OCI-LY7 (cell line): ENCODE measurements at regions not wholly inside any gene's neighbourhood (a gene's known extent, or its start where the extent isn't known, plus 50 kb on each side); places are given as distances from the start of the nearest gene placed in this dataset.

Experiments used
- BruUV-seq: library from RNA; stranded (reverse); fragments of 400-500 nt; replicated peaks from 2 replicates; lab custom pipeline; 2021; lab: Mats Ljungman, UMichigan
- CTCF ChIA-PET: fragments of 300-600 bp; sonication (Branson Sonifier 250); formaldehyde crosslinking; loops from one replicate; lab custom pipeline; 2022; ENCODE audit warnings: antibody characterized with exemption; ENCODE audit not compliant: unreplicated experiment; lab: Charles Lee
- POLR2A ChIA-PET: fragments of 300-600 bp; sonication (Branson Sonifier 250); formaldehyde crosslinking; loops from one replicate; lab custom pipeline; 2022; ENCODE audit warnings: antibody characterized with exemption; lab: Charles Lee
- DNase-seq: peaks from one replicate; pipeline ENCODE4 v3.0.0-alpha.2; 2015; ENCODE audit warnings: low spot score
- H2AFZ ChIP-seq: fragments of 200-600 bp; sonication (generic), shearing (Covaris generic); 2 replicates; pipeline ENCODE4 v1.6.1; 2014; ENCODE audit warnings: mild to moderate bottlenecking, antibody characterized with exemption, low read length, moderate library complexity
- H3K27ac ChIP-seq: fragments of 200-600 bp; sonication (generic); 2 replicates; pipeline ENCODE4 v1.5.1; 2014; ENCODE audit warnings: mixed run types, low read depth, mild to moderate bottlenecking, moderate library complexity, low read length, inconsistent platforms; ENCODE audit not compliant: poor library complexity, severe bottlenecking
- H3K36me3 ChIP-seq: fragments of 200-600 bp; sonication (generic); 2 replicates; pipeline ENCODE4 v1.6.1; 2014; ENCODE audit warnings: mild to moderate bottlenecking, antibody characterized with exemption, low read length, moderate library complexity, mixed read lengths; ENCODE audit not compliant: insufficient read depth
- H3K4me1 ChIP-seq: fragments of 200-600 bp; sonication (generic); 2 replicates; pipeline ENCODE4 v1.5.1; 2014; ENCODE audit warnings: mild to moderate bottlenecking, low read length; ENCODE audit not compliant: insufficient read depth, poor library complexity, severe bottlenecking
- H3K4me2 ChIP-seq: fragments of 200-600 bp; sonication (generic); 2 replicates; pipeline ENCODE4 v1.6.1; 2014; ENCODE audit warnings: mild to moderate bottlenecking, low read length
- H3K4me3 ChIP-seq: fragments of 200-600 bp; sonication (generic); 2 replicates; pipeline ENCODE4 v1.5.1; 2014; ENCODE audit warnings: mild to moderate bottlenecking, low read depth, low read length; ENCODE audit not compliant: poor library complexity, severe bottlenecking
- H3K79me2 ChIP-seq: fragments of 200-600 bp; sonication (generic); 2 replicates; pipeline ENCODE4 v1.6.1; 2016; ENCODE audit warnings: low read depth, mild to moderate bottlenecking, low read length, moderate library complexity, mixed read lengths; ENCODE audit not compliant: insufficient read depth
- H3K9me2 ChIP-seq: fragments of 200-600 bp; sonication (generic); 2 replicates; pipeline ENCODE4 v1.6.1; 2016; ENCODE audit warnings: mild to moderate bottlenecking, low read length, mixed read lengths; ENCODE audit not compliant: insufficient read depth
- H3K9me3 ChIP-seq: fragments of 200-600 bp; sonication (generic); 2 replicates; pipeline ENCODE4 v1.6.1; 2014; ENCODE audit warnings: mild to moderate bottlenecking, mixed run types, low read length, mixed read lengths
- H4K20me1 ChIP-seq: fragments of 200-600 bp; sonication (generic); 2 replicates; pipeline ENCODE4 v1.6.1; 2014; ENCODE audit warnings: mild to moderate bottlenecking, antibody characterized with exemption, low read length, moderate library complexity, mixed read lengths; ENCODE audit not compliant: insufficient read depth
- CTCF ChIP-seq: fragments of 200-600 bp; sonication (generic); conservative IDR thresholded peaks from 2 replicates; pipeline ENCODE4 v1.5.1; 2014; ENCODE audit warnings: mild to moderate bottlenecking, antibody characterized with exemption, low read length, moderate library complexity, mixed read lengths
- EZH2phosphoT487 ChIP-seq: fragments of 200-600 bp; sonication (generic); IDR thresholded peaks from 2 replicates; pipeline ENCODE4 v1.6.1; 2018; ENCODE audit warnings: low read depth, borderline replicate concordance, mild to moderate bottlenecking, mixed run types, antibody characterized with exemption, low read length, moderate library complexity, mixed read lengths
- intact Hi-C: fragments of 100-400 bp; cut with micrococcal nuclease; formaldehyde crosslinking; loops from one replicate; pipeline ENCODE4 v1.10.0; 2022; ENCODE audit not compliant: unreplicated experiment

DNA sequence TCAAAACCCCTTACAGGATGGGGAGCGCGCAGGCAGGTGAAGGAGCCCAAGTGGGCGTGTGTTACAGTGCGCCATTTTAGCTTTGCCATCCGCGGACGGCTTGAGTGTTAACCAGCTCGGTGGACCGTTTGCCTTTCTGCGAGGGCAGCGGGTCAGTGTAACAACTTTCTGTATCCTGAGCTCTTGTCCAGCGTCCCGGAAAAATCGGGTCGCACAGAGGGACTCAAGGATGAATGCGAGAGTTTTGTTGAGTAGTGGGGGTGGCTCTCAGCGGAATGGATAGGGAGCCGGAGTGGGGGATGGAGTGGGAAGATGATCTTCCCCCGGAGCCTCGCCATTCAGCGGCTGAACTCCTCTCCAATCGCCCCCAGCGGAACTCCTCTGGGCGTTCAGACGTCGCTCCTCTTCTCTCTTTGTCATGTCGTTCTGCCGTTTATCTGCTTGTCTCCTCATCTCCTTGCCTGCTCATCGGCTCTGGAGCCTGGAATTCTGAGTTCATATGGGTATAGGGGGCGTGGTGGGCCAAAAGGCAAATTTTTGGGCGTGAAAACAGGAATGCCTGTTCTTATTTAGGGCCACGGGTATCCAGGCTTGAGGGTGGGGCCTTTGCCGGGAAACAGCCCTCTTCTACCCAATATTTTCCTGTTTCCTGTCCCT, 295.4 kb downstream of the CTH start:
- POLR2A ChIA-PET = no interaction called here
- H3K4me2 ChIP-seq = no peak overlapping the region

DNA sequence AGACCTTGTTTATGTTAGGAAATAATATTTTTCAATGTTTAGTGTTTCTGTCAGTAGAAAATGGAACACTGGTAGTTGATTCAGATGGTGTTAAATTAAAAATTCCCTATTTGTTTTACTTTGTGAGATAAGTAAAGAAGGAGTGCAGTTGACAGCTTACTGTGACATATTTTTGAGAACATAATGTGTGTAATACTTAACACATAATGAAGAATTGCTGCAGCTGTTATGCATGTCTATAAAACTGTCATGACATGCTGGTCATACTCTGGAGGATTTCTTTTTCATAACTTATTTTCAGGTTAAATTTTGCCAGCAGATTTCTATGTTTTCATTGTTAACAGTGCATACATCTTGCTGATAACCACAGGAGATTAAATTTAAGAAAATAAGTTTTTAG, 296.1 kb downstream of the CTH start:
- no peak for DNase-seq
- no peaks in the 10 kb centered on the region for H3K79me2 ChIP-seq
- H3K4me2 ChIP-seq = no peak overlapping the region
- H3K27ac ChIP-seq = no peak overlapping the region
- no peaks in the 10 kb centered on the region for H3K9me3 ChIP-seq
- ChIA-PET POLR2A (no interaction called here), CTCF (no interaction called here)
- no peaks in the 10 kb centered on the region for H4K20me1 ChIP-seq
- no peaks in the 10 kb centered on the region for H3K4me1 ChIP-seq
- no peaks in the 10 kb centered on the region for H3K36me3 ChIP-seq
- intact Hi-C loops = no loop called here
- H3K9me2 ChIP-seq = no peaks in the 10 kb centered on the region
- no peak overlapping the region for H3K4me3 ChIP-seq
- BruUV-seq = no TSS peak
- no peak overlapping the region for H2AFZ ChIP-seq
- no peak for TF ChIP-seq CTCF
- no peak for TF ChIP-seq EZH2phosphoT487

More for the DNA sequence above, 295.4 kb downstream of the CTH start:
- Histone ChIP-seq H3K9me3 (no peaks in the 10 kb centered on the region), H3K9me2 (no peaks in the 10 kb centered on the region), H2AFZ (no peak overlapping the region), H3K79me2 (no peaks in the 10 kb centered on the region), H3K27ac (no peak overlapping the region), H3K36me3 (no peaks in the 10 kb centered on the region), H3K4me1 (no peaks in the 10 kb centered on the region), H4K20me1 (no peaks in the 10 kb centered on the region), H3K4me3 (no peak overlapping the region)
- TF ChIP-seq EZH2phosphoT487 (no peak), CTCF (no peak)
- no peak for DNase-seq
- BruUV-seq = no TSS peak
- CTCF ChIA-PET = no interaction called here
- intact Hi-C loops = no loop called here

GRCh38 chr1:70714149-70714548, 303.1 kb downstream of the CTH start:
- Histone ChIP-seq H3K4me2 (no peak overlapping the region), H3K4me3 (no peak overlapping the region), H3K79me2 (no peaks in the 10 kb centered on the region), H3K27ac (no peak overlapping the region), H3K9me2 (no peaks in the 10 kb centered on the region), H2AFZ (no peak overlapping the region), H3K36me3 (no peaks in the 10 kb centered on the region), H3K9me3 (no peaks in the 10 kb centered on the region), H3K4me1 (no peaks in the 10 kb centered on the region), H4K20me1 (no peaks in the 10 kb centered on the region)
- TF ChIP-seq EZH2phosphoT487 (no peak), CTCF (no peak)
- BruUV-seq = no TSS peak
- POLR2A ChIA-PET = interaction anchor here (0.6 kb wide), 2 partner anchors 25 to 203 kb away, joined by 3 to 6 read pairs; no protein-coding TSS in a partner anchor
- CTCF ChIA-PET = no interaction called here
- DNase-seq = no peak
- intact Hi-C loops = no loop called here
